ENCODE measurements at regions not wholly inside any gene's neighbourhood (a gene's known extent, or its start where the extent isn't known, plus 50 kb on each side); places are given as distances from the start of the nearest gene placed in this dataset.

GRCh38 chr18:53991202-53991601 is 233.3 kb downstream of the MBD2 start:
- CTCF ChIA-PET (ENCODE audit: unreplicated experiment) = no interaction called here
- Histone ChIP-seq H3K9me2 (ENCODE audit: insufficient read depth, low read length) (no peaks in the 10 kb centered on the region), H3K4me3 (ENCODE audit: low read depth, low read length, poor library complexity, severe bottlenecking) (no peak overlapping the region), H3K9me3 (ENCODE audit: low read length) (no peaks in the 10 kb centered on the region), H3K4me1 (ENCODE audit: insufficient read depth, low read length, poor library complexity, severe bottlenecking) (no peaks in the 10 kb centered on the region), H4K20me1 (ENCODE audit: insufficient read depth, low read length) (no peaks in the 10 kb centered on the region), H3K36me3 (ENCODE audit: insufficient read depth, low read length) (no peaks in the 10 kb centered on the region), H3K4me2 (ENCODE audit: low read length) (no peak overlapping the region), H3K79me2 (ENCODE audit: insufficient read depth, low read depth, low read length) (no peaks in the 10 kb centered on the region), H2AFZ (ENCODE audit: low read length) (no peak overlapping the region), H3K27ac (ENCODE audit: low read depth, low read length, poor library complexity, severe bottlenecking) (no peak overlapping the region)
- no peak for DNase-seq (ENCODE audit: low spot score)
- intact Hi-C loops (cut with micrococcal nuclease; ENCODE audit: unreplicated experiment) = no loop called here
- no peak for TF ChIP-seq EZH2phosphoT487 (IDR thresholded peaks at IDR 0.05; ENCODE audit: borderline replicate concordance, low read depth, low read length)
- TF ChIP-seq, protein P1, sequence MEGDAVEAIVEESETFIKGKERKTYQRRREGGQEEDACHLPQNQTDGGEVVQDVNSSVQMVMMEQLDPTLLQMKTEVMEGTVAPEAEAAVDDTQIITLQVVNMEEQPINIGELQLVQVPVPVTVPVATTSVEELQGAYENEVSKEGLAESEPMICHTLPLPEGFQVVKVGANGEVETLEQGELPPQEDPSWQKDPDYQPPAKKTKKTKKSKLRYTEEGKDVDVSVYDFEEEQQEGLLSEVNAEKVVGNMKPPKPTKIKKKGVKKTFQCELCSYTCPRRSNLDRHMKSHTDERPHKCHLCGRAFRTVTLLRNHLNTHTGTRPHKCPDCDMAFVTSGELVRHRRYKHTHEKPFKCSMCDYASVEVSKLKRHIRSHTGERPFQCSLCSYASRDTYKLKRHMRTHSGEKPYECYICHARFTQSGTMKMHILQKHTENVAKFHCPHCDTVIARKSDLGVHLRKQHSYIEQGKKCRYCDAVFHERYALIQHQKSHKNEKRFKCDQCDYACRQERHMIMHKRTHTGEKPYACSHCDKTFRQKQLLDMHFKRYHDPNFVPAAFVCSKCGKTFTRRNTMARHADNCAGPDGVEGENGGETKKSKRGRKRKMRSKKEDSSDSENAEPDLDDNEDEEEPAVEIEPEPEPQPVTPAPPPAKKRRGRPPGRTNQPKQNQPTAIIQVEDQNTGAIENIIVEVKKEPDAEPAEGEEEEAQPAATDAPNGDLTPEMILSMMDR (conservative IDR thresholded peaks at IDR 0.05; ENCODE audit: low read length) = no peak
- POLR2A ChIA-PET = no interaction called here
- no TSS peak for BruUV-seq (replicated peaks)

GRCh38 chr18:53990485-53990884 is 234.0 kb downstream of the MBD2 start:
- H3K27ac ChIP-seq (ENCODE audit: low read depth, low read length, poor library complexity, severe bottlenecking) = no peak overlapping the region
- CTCF ChIA-PET (ENCODE audit: unreplicated experiment) = no interaction called here
- H3K4me1 ChIP-seq (ENCODE audit: insufficient read depth, low read length, poor library complexity, severe bottlenecking) = no peaks in the 10 kb centered on the region
- no TSS peak for BruUV-seq (replicated peaks)
- no peak overlapping the region for H3K4me3 ChIP-seq (ENCODE audit: low read depth, low read length, poor library complexity, severe bottlenecking)
- H2AFZ ChIP-seq (ENCODE audit: low read length) = no peak overlapping the region
- no peaks in the 10 kb centered on the region for H3K9me3 ChIP-seq (ENCODE audit: low read length)
- H3K79me2 ChIP-seq (ENCODE audit: insufficient read depth, low read depth, low read length) = no peaks in the 10 kb centered on the region
- H3K9me2 ChIP-seq (ENCODE audit: insufficient read depth, low read length) = no peaks in the 10 kb centered on the region
- H3K4me2 ChIP-seq (ENCODE audit: low read length) = no peak overlapping the region
- POLR2A ChIA-PET = no interaction called here
- H4K20me1 ChIP-seq (ENCODE audit: insufficient read depth, low read length) = no peaks in the 10 kb centered on the region
- no peak for DNase-seq (ENCODE audit: low spot score)
- no peaks in the 10 kb centered on the region for H3K36me3 ChIP-seq (ENCODE audit: insufficient read depth, low read length)
- no peak for TF ChIP-seq EZH2phosphoT487 (IDR thresholded peaks at IDR 0.05; ENCODE audit: borderline replicate concordance, low read depth, low read length)
- TF ChIP-seq, protein P1 (conservative IDR thresholded peaks at IDR 0.05; ENCODE audit: low read length) = no peak
- intact Hi-C loops (cut with micrococcal nuclease; ENCODE audit: unreplicated experiment) = no loop called here

GRCh38 chr18:53984021-53984420 is 240.4 kb downstream of the MBD2 start:
- Histone ChIP-seq H3K79me2 (ENCODE audit: insufficient read depth, low read depth, low read length) (no peaks in the 10 kb centered on the region), H3K36me3 (ENCODE audit: insufficient read depth, low read length) (no peaks in the 10 kb centered on the region), H3K9me3 (ENCODE audit: low read length) (no peaks in the 10 kb centered on the region), H3K27ac (ENCODE audit: low read depth, low read length, poor library complexity, severe bottlenecking) (no peak overlapping the region), H3K4me1 (ENCODE audit: insufficient read depth, low read length, poor library complexity, severe bottlenecking) (no peaks in the 10 kb centered on the region), H2AFZ (ENCODE audit: low read length) (no peak overlapping the region), H3K9me2 (ENCODE audit: insufficient read depth, low read length) (no peaks in the 10 kb centered on the region), H3K4me3 (ENCODE audit: low read depth, low read length, poor library complexity, severe bottlenecking) (no peak overlapping the region), H4K20me1 (ENCODE audit: insufficient read depth, low read length) (no peaks in the 10 kb centered on the region), H3K4me2 (ENCODE audit: low read length) (no peak overlapping the region)
- intact Hi-C loops (cut with micrococcal nuclease; ENCODE audit: unreplicated experiment) = no loop called here
- CTCF ChIA-PET (ENCODE audit: unreplicated experiment) = no interaction called here
- no peak for DNase-seq (ENCODE audit: low spot score)
- POLR2A ChIA-PET = no interaction called here
- no TSS peak for BruUV-seq (replicated peaks)
- TF ChIP-seq, protein P1 (conservative IDR thresholded peaks at IDR 0.05; ENCODE audit: low read length) = no peak
- no peak for TF ChIP-seq EZH2phosphoT487 (IDR thresholded peaks at IDR 0.05; ENCODE audit: borderline replicate concordance, low read depth, low read length)
